OCI-M2 (cell line): ENCODE measurements at regions not wholly inside any gene's neighbourhood (a gene's known extent, or its start where the extent isn't known, plus 50 kb on each side); places are given as distances from the start of the nearest gene placed in this dataset.
"Not testable (repeated sequence)": the region's sequence is repeated elsewhere in the genome, so short reads cannot be mapped to it uniquely, and the experiment has no call there.

Experiments
- DNase-seq: peaks from one replicate; lab custom pipeline; 2025; ENCODE audit not compliant: unreplicated experiment; lab: John Stamatoyannopoulos, UW

DNA sequence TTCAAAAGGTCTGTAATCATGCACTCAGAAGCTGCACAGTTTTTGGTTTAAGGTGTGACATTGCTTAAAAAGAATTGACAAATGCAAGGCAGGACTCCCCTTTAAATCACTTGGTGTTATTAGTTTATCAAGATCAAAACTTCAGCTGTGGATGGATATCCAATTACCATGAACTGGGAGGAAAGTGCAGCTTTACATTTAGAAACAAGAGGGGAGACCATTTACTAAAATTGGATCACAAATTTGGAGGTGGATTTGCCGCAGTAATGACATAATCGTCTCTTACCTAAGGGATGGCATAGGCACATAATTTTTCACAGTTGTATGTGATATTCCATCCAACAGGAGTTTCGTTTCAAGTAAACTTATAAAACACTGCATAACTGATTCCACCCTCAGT is 1610.2 kb downstream of the SLITRK5 start:
- DNase-seq: no peak

DNA sequence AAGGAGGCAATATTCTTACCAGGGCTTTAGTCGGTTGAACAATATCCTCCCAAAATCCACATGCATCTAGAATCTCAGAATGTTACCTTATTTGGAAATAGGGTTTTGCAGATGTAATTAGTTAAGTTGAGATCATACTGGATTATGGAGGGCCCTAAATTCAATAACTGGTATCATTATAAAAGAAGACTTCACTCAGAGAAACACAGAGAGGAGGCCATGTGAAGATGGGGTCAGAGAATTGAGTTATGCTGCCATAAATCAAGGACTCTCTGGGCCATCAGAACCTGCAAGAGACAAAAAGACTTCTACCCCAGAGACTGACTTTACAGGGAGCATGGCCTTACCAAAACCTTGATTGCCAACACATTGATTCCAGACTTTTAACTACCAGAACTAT is 1611.1 kb downstream of the SLITRK5 start:
- no peak for DNase-seq

DNA sequence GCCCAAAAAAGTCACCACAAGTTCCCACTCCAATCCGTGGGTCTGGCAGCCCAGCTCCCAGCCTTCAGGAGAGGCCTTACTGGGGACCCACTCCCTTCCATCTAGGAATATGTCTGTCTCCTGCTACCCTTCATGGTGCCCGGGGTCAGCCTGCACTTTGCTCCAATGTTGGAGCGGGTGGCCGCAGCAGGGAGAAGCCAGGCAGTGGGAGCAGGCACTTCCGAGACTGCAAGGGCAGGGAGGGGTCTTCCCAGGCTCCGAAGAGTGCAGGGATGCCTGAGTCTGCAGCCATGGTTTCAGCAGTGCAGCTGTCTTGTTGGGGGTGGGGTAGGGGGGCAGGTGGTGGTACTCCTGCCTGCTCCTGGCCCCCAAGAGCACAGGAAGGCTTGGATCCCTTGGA is 1616.2 kb downstream of the SLITRK5 start:
- no peak for DNase-seq

DNA sequence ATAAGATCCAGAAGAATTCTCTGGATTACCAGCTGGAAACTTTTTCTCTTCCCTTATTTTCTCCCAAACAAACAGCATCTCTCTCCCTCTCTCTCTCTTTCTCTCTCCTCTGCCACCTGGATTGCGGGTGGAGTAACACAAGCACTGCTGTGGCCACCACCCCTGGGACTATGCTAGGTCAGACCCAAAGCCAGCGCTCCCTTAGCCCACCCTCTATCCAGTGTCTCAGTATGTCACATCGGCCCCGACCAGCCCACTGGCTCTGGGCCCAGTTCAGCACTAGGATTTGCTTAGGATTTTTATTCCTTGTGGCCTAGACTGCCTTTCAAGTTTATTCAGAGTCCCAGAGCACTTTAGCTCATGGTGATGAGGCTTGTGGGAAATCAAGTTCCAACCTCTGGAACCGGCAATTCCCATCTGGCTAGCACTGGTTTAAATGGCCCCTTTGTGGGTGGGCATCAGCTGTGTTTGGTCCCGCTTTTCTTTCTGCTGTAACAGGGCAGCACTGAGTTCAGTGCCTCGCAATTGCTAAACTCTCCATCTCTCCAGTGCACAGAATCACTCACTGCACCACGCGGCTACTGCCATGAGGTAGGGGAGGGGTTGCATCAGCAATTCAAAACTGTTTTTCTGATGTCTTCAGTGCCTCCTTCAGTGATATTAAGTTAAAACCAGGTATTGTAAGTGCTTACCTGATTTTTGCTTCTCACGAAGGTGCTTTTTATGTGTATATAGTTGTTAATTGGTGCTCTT is 1623.1 kb downstream of the SLITRK5 start:
- DNase-seq: no peak

- no peak for DNase-seq
Observed at GRCh38 chr13:89307278-89307677, 1636.1 kb downstream of the SLITRK5 start.

DNA sequence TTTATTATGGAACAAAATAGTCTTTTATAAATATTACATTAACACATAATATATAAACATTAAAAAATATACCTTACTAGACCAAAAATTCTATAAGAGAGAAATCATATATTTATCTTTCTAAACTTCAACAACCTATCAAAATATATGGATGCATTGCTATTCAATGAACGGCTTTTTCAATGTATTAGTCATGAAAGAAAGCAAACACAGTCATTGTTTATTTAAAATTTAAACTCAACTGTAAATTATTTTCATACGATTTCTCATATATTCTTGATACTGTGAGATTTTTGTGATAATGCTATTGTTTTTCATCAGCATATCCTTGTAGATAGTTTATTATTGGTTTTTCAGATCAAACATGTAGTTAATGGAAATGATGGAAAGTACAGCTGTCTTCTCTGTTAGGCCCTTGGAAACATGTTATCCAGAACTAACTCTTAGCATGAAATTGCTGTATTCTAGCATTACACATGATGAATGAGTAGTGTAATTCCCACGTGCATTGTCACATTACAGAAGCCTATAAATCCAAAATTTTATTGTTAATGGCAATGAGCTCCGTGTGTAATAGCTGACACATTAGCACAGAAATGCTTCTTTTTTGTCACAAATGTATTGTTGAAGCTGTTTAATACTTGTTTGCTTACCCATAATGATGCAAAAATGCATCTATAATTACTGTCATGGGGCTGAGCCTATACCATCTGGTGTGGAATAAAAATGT is 1639.9 kb downstream of the SLITRK5 start:
- DNase-seq: no peak

DNA sequence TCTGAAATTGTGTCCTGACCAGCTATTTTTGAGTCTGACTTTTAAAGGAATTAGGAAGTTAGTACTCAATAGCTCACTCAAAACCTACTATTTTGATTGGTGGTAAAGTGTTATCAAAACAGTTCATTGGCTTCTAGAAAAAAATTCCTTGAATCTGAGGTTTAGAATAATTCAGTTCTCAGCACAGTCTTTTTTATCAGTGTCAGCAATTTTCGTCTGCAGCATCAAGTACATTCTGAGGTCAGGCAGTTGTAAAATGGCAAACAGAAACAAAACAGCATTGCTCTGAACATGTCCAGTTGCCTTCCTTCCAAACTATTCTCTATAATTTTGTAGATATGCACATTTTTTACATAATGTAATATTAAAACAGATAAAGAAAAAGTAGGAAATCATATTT is 1644.1 kb downstream of the SLITRK5 start:
- no peak for DNase-seq

DNA sequence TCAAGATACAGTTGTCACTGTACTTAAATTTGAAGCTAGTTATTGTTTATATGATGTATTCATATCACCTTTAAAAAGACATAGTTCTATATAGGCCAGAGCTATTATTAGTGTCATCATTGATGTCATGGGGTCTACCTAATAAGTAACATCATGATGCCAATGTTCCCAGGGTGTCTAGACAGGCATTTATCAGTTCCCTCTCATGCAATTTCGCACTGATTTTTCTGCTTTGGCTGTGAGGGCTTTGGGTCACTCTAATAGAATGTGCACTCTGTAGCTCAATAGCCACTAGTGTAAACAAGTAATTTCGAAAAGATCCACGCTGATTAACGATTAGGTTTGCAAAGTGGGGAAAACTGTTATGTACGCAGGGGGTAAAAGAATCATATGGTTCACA is 1651.3 kb downstream of the SLITRK5 start:
- no peak for DNase-seq

GRCh38 chr13:89324582-89324981 is 1653.4 kb downstream of the SLITRK5 start:
- DNase-seq: no peak

- DNase-seq: no peak
Observed at GRCh38 chr13:89343165-89343564, 1672.0 kb downstream of the SLITRK5 start.

DNA sequence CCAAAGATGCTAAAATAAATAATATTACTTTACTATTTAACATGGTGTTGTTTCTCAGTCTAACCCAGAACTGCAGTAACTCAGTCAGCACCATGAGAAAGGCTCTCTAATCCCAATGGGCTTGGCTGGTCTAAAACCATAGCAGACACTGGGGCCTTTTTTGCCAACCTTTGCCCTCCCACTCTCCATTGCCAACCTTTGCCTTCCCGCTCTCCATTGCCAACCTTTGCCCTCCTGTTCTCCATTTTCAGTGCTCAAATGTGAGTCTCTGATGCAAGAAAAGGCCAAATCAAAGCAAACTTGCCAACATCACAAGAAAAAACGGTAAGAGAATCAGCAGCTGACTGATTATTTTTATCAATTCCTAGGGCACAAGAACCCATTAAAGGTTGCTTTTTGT is 1681.2 kb downstream of the SLITRK5 start:
- DNase-seq: no peak

DNA sequence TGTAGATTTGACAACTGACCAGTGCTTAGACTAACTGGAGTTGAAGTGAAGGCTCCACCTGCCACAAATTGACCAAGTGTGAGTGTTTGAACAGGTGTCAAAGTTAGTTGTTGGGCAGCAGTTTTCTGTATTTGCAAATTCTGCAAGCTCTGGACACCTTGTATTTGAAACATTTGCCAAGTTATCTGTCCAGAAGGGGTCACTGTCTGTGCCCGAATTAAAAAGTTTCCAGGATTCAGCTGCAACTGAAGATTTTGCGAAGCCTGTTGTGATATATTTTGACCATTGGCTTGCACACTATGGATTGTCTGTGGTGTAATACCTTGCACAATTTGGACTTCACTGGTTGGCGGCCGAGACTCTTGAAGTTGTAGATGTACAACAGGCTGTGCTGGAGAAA is 1690.7 kb downstream of the SLITRK5 start:
- DNase-seq: no peak

GRCh38 chr13:89363144-89363543 is 1692.0 kb downstream of the SLITRK5 start:
- no peak for DNase-seq

DNA sequence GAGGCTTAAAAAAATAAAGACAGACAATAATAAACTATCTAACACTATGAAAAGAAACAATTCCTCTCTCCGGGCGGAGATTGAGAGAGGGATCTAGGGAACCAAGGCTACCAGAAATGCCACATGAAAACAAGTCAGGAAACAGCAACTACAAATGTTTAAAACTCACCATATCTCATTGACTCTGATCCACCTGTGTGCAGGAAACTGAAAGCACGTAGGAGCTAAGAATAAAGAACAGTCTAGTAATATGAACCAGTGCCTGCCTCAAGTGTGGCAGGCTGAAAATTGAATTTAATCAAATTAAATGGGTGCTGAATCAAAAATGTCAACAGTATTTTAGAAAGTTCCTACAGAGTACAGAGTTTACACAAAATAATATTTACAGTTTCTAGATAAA is 1701.0 kb downstream of the SLITRK5 start:
- DNase-seq: no peak

DNA sequence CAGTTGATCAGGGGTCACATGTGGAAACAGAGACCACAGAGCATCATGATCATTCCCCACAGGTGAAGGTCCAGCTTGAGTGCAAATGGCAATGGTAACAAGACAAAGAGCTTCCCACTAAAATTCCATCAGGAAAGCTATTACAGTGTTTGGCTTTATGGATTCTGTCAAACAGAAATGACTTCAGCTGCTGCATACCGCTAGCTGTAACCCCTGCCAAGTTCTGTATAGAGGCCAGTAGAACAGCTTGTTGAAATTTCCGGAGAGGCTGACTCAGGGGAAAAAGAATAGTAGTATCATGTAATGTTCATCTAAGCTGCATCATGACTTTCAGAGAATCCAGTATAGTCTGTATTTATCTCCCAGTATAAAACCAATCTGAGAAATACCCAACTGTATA is 1704.7 kb downstream of the SLITRK5 start:
- no peak for DNase-seq

- DNase-seq: no peak
Observed at GRCh38 chr13:89380101-89380500, 1708.9 kb downstream of the SLITRK5 start.

DNA sequence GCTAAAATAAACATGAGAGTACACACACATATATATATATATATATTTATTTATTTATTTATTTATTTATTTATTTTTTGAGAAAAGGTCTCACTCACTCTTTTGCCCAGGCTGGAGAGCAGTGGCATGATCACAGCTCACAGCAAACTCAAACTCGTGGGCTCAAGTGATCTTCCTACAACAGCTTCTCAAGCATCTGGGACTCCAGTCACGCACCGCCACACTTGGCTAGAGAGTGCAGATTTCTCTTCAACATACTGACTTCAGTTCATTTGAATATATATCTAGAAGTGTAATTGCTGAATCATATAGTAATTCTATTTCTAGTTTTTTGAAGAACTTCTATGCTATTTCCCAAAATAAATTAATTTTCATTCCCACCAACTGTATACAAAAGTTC is 1711.8 kb downstream of the SLITRK5 start:
- no peak for DNase-seq

GRCh38 chr13:89383891-89384290 is 1712.7 kb downstream of the SLITRK5 start:
- no peak for DNase-seq

GRCh38 chr13:89393758-89394304 is 1722.7 kb downstream of the SLITRK5 start:
- DNase-seq: no peak

GRCh38 chr13:89401264-89401675 is 1730.1 kb downstream of the SLITRK5 start:
- DNase-seq: no peak

GRCh38 chr13:89402211-89402610 is 1731.0 kb downstream of the SLITRK5 start:
- DNase-seq: no peak

DNA sequence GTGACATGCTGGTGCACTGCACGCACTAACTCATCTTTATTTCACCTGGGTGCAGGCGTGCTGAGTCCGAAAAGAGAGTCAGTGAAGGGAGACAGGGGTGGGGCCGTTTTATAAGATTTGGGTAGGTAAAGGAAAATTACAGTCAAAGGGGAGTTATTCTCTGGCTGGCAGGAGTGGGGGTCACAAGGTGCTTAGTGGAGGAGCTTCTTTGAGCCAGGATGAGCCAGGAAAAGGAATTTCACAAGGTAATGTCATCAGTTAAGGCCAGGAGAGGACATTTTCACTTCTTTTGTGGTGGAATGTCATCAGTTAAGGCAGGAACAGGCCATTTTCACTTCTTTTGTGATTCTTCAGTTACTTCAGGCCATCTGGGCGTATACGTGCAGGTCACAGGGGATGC is 1734.9 kb downstream of the SLITRK5 start:
- not testable (repeated sequence) for DNase-seq
